IPS-20b (cell line): ENCODE measurements at regions not wholly inside any gene's neighbourhood (a gene's known extent, or its start where the extent isn't known, plus 50 kb on each side); places are given as distances from the start of the nearest gene placed in this dataset.
"Not testable (repeated sequence)": the region's sequence is repeated elsewhere in the genome, so short reads cannot be mapped to it uniquely, and the experiment has no call there.

Experiments
- H3K27ac ChIP-seq: one replicate; pipeline ENCODE4 v1.5.1; 2013; ENCODE audit warnings: low read length
- H3K27me3 ChIP-seq: 2 replicates; pipeline ENCODE4 v1.6.1; 2013; ENCODE audit warnings: mild to moderate bottlenecking, low read length, inconsistent platforms; ENCODE audit not compliant: insufficient read depth
- H3K36me3 ChIP-seq: 2 replicates; pipeline ENCODE4 v1.6.1; 2013; ENCODE audit warnings: low read depth, mild to moderate bottlenecking, inconsistent platforms, low read length, moderate library complexity; ENCODE audit not compliant: insufficient read depth
- H3K4me1 ChIP-seq: 2 replicates; pipeline ENCODE4 v1.6.1; 2013; ENCODE audit warnings: mild to moderate bottlenecking, control low read depth, inconsistent platforms, low read length, moderate library complexity; ENCODE audit not compliant: insufficient read depth
- H3K4me3 ChIP-seq: 2 replicates; pipeline ENCODE4 v1.5.1; 2013; ENCODE audit warnings: mild to moderate bottlenecking, low read length, inconsistent platforms
- H3K9ac ChIP-seq: 2 replicates; pipeline ENCODE4 v1.6.1; 2013; ENCODE audit warnings: low read depth, mild to moderate bottlenecking, inconsistent platforms, low read length, moderate library complexity
- H3K9me3 ChIP-seq: 2 replicates; pipeline ENCODE4 v1.6.1; 2013; ENCODE audit warnings: mild to moderate bottlenecking, low read depth, low read length, inconsistent platforms; ENCODE audit not compliant: insufficient read depth

GRCh38 chr4:162874748-162875147, 291.9 kb downstream of the NAF1 start:
- Histone ChIP-seq H3K9me3 (no peaks in the 10 kb centered on the region), H3K36me3 (no peaks in the 10 kb centered on the region), H3K4me3 (no peak overlapping the region), H3K9ac (no peak overlapping the region), H3K27ac (no peak overlapping the region), H3K4me1 (no peaks in the 10 kb centered on the region), H3K27me3 (no peaks in the 10 kb centered on the region)

DNA sequence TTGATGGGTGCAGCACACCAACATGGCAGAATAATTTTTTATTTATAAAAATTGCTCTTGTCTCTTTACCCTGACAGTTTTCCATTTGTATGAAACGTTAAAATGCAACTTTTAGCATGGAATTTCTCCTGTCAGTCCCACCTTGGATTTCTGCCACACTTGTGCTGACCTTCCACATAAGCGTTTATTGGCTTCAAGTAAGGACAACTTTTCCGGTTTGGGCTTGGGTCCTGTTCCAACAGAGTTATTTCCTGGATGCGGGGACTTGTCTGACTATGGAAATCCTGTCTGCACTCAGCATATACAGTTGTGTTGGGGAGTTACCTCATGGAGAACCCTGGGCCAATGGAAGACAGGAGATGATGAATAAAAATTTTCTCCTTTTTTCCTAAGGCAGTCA, 294.7 kb downstream of the NAF1 start:
- Histone ChIP-seq H3K4me1 (no peaks in the 10 kb centered on the region), H3K27ac (no peak overlapping the region), H3K36me3 (no peaks in the 10 kb centered on the region), H3K27me3 (no peaks in the 10 kb centered on the region), H3K9me3 (no peaks in the 10 kb centered on the region), H3K4me3 (no peak overlapping the region), H3K9ac (no peak overlapping the region)

GRCh38 chr4:162869157-162869556, 297.5 kb downstream of the NAF1 start:
- no peaks in the 10 kb centered on the region for H3K9me3 ChIP-seq
- no peaks in the 10 kb centered on the region for H3K4me1 ChIP-seq
- no peaks in the 10 kb centered on the region for H3K27me3 ChIP-seq
- no peak overlapping the region for H3K27ac ChIP-seq
- no peaks in the 10 kb centered on the region for H3K36me3 ChIP-seq
- H3K9ac ChIP-seq, result no peak overlapping the region
- H3K4me3 ChIP-seq, result no peak overlapping the region

- no peaks in the 10 kb centered on the region for H3K9me3 ChIP-seq
- no peak overlapping the region for H3K4me3 ChIP-seq
- no peaks in the 10 kb centered on the region for H3K36me3 ChIP-seq
- H3K9ac ChIP-seq, result no peak overlapping the region
- H3K4me1 ChIP-seq, result no peaks in the 10 kb centered on the region
- no peaks in the 10 kb centered on the region for H3K27me3 ChIP-seq
- H3K27ac ChIP-seq, result no peak overlapping the region
These were observed 300.1 kb downstream of the NAF1 start for GRCh38 chr4:162866565-162866964.

DNA sequence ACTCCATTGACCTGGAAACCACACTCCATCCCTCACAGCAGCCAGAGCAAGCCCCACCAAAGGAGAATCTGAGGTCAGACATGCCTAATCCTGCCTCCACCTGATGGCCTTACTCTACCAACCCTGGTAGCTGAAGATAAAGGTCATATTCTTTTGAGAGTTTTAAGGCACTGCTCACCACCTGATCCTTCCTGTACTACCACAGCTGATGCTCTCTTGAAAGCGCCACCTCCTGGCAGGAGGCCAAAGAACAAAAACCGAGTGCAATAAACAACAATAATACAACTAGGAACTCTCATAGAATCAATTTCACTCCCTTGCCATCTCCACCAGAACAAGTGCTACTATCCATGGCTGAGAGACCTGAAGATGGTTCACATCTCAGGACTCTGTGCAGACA, 301.6 kb downstream of the NAF1 start:
- H3K9me3 ChIP-seq, result no peaks in the 10 kb centered on the region
- H3K27me3 ChIP-seq, result no peaks in the 10 kb centered on the region
- no peaks in the 10 kb centered on the region for H3K4me1 ChIP-seq
- no peaks in the 10 kb centered on the region for H3K36me3 ChIP-seq
- H3K4me3 ChIP-seq, result no peak overlapping the region
- H3K27ac ChIP-seq, result no peak overlapping the region
- H3K9ac ChIP-seq, result no peak overlapping the region

DNA sequence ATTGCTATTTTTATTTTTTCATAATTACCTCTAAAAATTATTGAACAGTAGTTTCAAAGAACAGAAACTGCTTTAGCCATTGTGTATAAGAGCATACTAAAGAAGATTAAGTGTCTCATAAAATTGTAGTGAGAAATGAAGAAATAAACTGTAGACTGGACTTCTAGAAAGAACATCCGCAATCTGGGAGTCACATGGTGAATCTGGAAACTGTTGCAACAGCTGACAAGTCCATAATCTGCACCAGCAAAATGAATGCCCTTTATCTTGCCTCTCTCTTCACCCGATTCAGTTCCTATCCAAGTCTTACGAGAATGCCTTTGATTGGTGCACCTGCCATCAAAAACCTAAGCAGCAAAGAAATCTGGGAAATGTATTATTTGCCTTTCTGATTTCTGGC, 312.9 kb downstream of the NAF1 start:
- H3K9ac ChIP-seq, result no peak overlapping the region
- H3K9me3 ChIP-seq, result peaks cover 3% of the 10 kb centered on the region; the same call in 1 of the 2 replicates
- no peaks in the 10 kb centered on the region for H3K36me3 ChIP-seq
- H3K4me3 ChIP-seq, result no peak overlapping the region
- no peaks in the 10 kb centered on the region for H3K4me1 ChIP-seq
- H3K27me3 ChIP-seq, result no peaks in the 10 kb centered on the region
- H3K27ac ChIP-seq, result no peak overlapping the region

GRCh38 chr4:162852642-162853041, 314.0 kb downstream of the NAF1 start:
- Histone ChIP-seq H3K27me3 (no peaks in the 10 kb centered on the region), H3K36me3 (no peaks in the 10 kb centered on the region), H3K27ac (no peak overlapping the region), H3K4me3 (no peak overlapping the region), H3K9ac (no peak overlapping the region), H3K4me1 (no peaks in the 10 kb centered on the region), H3K9me3 (peaks cover 3% of the 10 kb centered on the region; the same call in 1 of the 2 replicates)

GRCh38 chr4:162851241-162851758, 315.4 kb downstream of the NAF1 start:
- not testable (repeated sequence) for H3K27me3 ChIP-seq, H3K36me3 ChIP-seq, H3K4me1 ChIP-seq, H3K4me3 ChIP-seq, H3K9me3 ChIP-seq, H3K9ac ChIP-seq, H3K27ac ChIP-seq

DNA sequence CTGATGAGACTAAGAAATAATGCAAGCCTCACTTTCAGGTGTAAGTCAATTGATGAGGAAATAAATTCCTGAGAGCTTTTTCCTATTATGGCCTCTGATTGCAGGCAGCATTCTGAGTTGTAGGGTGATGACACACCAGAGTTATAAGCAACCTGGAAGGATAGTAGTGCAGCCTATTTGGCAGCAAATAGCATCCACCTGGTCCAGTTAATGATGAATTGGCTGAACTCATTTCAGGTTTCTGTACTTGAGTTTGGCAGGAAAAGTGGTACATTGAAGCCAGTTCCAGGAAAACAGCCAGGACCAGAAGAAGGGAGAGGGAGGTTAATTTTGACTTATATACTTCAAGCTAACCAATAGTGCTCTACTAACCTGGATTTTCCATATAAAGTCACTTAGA, 316.8 kb downstream of the NAF1 start:
- Histone ChIP-seq H3K4me1 (no peaks in the 10 kb centered on the region), H3K27ac (no peak overlapping the region), H3K9me3 (peaks cover 3% of the 10 kb centered on the region; the same call in 1 of the 2 replicates), H3K4me3 (no peak overlapping the region), H3K27me3 (no peaks in the 10 kb centered on the region), H3K36me3 (no peaks in the 10 kb centered on the region), H3K9ac (no peak overlapping the region)

DNA sequence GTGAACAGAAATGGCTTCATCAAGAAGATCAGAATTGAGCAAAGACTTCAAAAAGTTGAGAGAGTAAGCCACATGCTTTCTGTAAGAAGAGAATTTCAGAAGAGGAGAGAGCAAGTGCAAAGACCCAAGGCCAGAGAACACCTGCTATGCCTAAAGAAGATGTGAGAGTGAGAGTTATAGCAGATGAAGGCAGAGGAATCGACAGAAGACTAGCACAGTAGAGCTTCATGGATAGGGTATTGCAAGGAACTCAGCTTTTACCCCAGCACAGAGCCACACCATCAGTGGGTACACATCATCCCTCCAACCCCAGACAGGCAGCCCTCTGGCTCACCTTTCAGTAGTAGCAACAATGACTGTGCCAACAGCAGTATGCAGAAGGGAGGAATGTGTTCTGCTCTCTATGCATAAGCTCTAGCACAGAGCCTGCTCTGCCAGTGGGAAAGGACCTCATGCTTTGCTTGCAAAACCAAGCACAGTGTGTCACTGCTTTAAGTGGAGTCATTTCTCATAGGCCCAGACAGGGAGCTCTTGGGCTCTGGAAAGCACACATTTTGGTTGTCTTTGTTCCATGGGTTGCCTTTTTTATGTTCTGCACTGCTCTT, 318.6 kb downstream of the NAF1 start:
- Histone ChIP-seq H3K4me3 (no peak overlapping the region), H3K27me3 (no peaks in the 10 kb centered on the region), H3K36me3 (no peaks in the 10 kb centered on the region), H3K27ac (no peak overlapping the region), H3K4me1 (no peaks in the 10 kb centered on the region), H3K9me3 (peaks cover 3% of the 10 kb centered on the region; the same call in 1 of the 2 replicates), H3K9ac (no peak overlapping the region)

- Histone ChIP-seq H3K36me3 (no peaks in the 10 kb centered on the region), H3K27ac (no peak overlapping the region), H3K27me3 (no peaks in the 10 kb centered on the region), H3K4me3 (no peak overlapping the region), H3K9ac (no peak overlapping the region), H3K9me3 (no peaks in the 10 kb centered on the region; the same call in 1 of the 2 replicates), H3K4me1 (no peaks in the 10 kb centered on the region)
These were observed 324.9 kb downstream of the NAF1 start for GRCh38 chr4:162841753-162842152.

GRCh38 chr4:162839814-162840213, 326.9 kb downstream of the NAF1 start:
- H3K27me3 ChIP-seq, result no peaks in the 10 kb centered on the region
- no peaks in the 10 kb centered on the region; the same call in 1 of the 2 replicates for H3K9me3 ChIP-seq
- no peaks in the 10 kb centered on the region for H3K4me1 ChIP-seq
- H3K27ac ChIP-seq, result no peak overlapping the region
- H3K4me3 ChIP-seq, result no peak overlapping the region
- no peaks in the 10 kb centered on the region for H3K36me3 ChIP-seq
- no peak overlapping the region for H3K9ac ChIP-seq
